ENCODE measurements at regions not wholly inside any gene's neighbourhood (a gene's known extent, or its start where the extent isn't known, plus 50 kb on each side); places are given as distances from the start of the nearest gene placed in this dataset.

DNA sequence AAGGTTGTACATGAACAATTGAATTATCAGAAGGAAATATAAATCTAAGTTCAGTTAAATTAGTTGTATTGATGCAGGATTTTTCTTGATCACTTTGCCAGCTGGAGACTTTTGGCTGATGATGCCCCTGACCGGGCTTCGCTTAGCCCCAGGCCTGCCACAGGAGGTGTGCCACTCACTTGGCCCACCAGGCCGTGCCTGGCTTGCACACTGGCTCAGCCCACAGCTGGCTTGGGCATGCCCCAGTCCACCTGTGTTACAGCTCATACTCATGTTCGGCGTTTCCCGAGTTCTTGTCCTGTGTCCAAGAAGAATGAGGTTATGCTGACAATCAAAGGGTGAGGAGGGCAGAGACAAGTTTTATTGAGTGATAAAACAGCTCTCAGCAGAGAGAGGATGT lies 773.9 kb upstream of the FANCL start:
- no peak for TF ChIP-seq ZFP3 (CRISPR knock-in tag; IDR thresholded peaks at IDR 0.05)
- TF ChIP-seq BACH2 (CRISPR knock-in tag; IDR thresholded peaks at IDR 0.05; ENCODE audit: borderline replicate concordance) = no peak
- no peak for TF ChIP-seq TOX (CRISPR knock-in tag; IDR thresholded peaks at IDR 0.05; ENCODE audit: borderline replicate concordance)
- no peak for TF ChIP-seq ARNTL (CRISPR knock-in tag; IDR thresholded peaks at IDR 0.05; ENCODE audit: borderline replicate concordance, low read depth)
- TF ChIP-seq, protein P1, sequence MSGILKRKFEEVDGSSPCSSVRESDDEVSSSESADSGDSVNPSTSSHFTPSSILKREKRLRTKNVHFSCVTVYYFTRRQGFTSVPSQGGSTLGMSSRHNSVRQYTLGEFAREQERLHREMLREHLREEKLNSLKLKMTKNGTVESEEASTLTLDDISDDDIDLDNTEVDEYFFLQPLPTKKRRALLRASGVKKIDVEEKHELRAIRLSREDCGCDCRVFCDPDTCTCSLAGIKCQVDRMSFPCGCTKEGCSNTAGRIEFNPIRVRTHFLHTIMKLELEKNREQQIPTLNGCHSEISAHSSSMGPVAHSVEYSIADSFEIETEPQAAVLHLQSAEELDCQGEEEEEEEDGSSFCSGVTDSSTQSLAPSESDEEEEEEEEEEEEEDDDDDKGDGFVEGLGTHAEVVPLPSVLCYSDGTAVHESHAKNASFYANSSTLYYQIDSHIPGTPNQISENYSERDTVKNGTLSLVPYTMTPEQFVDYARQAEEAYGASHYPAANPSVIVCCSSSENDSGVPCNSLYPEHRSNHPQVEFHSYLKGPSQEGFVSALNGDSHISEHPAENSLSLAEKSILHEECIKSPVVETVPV (CRISPR knock-in tag; IDR thresholded peaks at IDR 0.05) = no peak
- no peak for TF ChIP-seq PPARA (CRISPR knock-in tag; IDR thresholded peaks at IDR 0.05; ENCODE audit: borderline replicate concordance)
- TF ChIP-seq ZNF70 (CRISPR knock-in tag; IDR thresholded peaks at IDR 0.05) = no peak
- no peak for TF ChIP-seq RARB (CRISPR knock-in tag; IDR thresholded peaks at IDR 0.05)
- TF ChIP-seq ZNF565 (CRISPR knock-in tag; conservative IDR thresholded peaks at IDR 0.05; ENCODE audit: low read depth) = no peak
- TF ChIP-seq ZNF8 (CRISPR knock-in tag; IDR thresholded peaks at IDR 0.05) = no peak
